Osteocyte (in vitro differentiated cells): ENCODE measurements at regions not wholly inside any gene's neighbourhood (a gene's known extent, or its start where the extent isn't known, plus 50 kb on each side); places are given as distances from the start of the nearest gene placed in this dataset.
"Not testable (repeated sequence)": the region's sequence is repeated elsewhere in the genome, so short reads cannot be mapped to it uniquely, and the experiment has no call there.

Source experiments
- DNase-seq: peaks from one replicate; pipeline ENCODE4 v3.0.0; 2021; ENCODE audit warnings: mixed read lengths; ENCODE audit not compliant: unreplicated experiment; ENCODE audit errors: extremely low spot score
- H3K27ac Mint-ChIP-seq: one replicate; pipeline ENCODE4 v1.8.0; 2021; ENCODE audit warnings: mild to moderate bottlenecking, mixed read lengths; ENCODE audit not compliant: unreplicated experiment
- H3K27me3 Mint-ChIP-seq: one replicate; pipeline ENCODE4 v1.8.0; 2021; ENCODE audit warnings: mixed read lengths; ENCODE audit not compliant: unreplicated experiment
- H3K36me3 Mint-ChIP-seq: one replicate; pipeline ENCODE4 v1.8.0; 2021; ENCODE audit warnings: mixed read lengths; ENCODE audit not compliant: unreplicated experiment
- H3K4me1 Mint-ChIP-seq: one replicate; pipeline ENCODE4 v1.8.0; 2021; ENCODE audit warnings: mixed read lengths; ENCODE audit not compliant: unreplicated experiment
- H3K4me3 Mint-ChIP-seq: one replicate; pipeline ENCODE4 v1.8.0; 2021; ENCODE audit warnings: mild to moderate bottlenecking, moderate library complexity, mixed read lengths; ENCODE audit not compliant: unreplicated experiment
- H3K9me3 Mint-ChIP-seq: one replicate; pipeline ENCODE4 v1.8.0; 2021; ENCODE audit warnings: mixed read lengths; ENCODE audit not compliant: unreplicated experiment
- TF ChIP-seq, protein P1 (sequence below): fragments of 200-600 bp; sonication (generic); IDR thresholded peaks from 2 replicates; pipeline ENCODE4 v1.5.0; 2021; ENCODE audit warnings: antibody characterized with exemption, mild to moderate bottlenecking, moderate library complexity

DNA sequence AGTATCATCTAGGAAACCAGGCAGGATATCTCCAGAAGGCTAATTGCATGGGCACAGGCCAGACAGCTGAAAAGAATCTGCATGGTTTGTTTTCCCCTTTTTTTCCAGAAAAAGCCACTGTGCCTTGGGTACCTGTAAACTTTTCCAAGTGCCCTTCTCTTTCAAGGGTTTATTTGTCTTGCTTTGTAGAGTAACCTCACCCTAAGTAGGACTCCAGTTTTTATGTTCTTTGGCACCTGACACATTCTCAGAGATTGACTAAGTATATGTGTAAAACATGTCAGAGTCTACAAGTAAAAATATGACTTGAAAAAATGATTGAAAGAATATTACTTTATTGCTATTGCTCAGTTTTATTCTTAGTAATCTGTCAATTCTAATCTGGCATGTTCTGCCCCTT is 70.7 kb upstream of the TEX13C start:
- no peaks in the 10 kb centered on the region for H3K27me3 Mint-ChIP-seq
- H3K36me3 Mint-ChIP-seq, result no peaks in the 10 kb centered on the region
- H3K9me3 Mint-ChIP-seq, result peaks cover 4% of the 10 kb centered on the region
- H3K27ac Mint-ChIP-seq, result no peak overlapping the region
- no peak for DNase-seq
- TF ChIP-seq, protein P1, sequence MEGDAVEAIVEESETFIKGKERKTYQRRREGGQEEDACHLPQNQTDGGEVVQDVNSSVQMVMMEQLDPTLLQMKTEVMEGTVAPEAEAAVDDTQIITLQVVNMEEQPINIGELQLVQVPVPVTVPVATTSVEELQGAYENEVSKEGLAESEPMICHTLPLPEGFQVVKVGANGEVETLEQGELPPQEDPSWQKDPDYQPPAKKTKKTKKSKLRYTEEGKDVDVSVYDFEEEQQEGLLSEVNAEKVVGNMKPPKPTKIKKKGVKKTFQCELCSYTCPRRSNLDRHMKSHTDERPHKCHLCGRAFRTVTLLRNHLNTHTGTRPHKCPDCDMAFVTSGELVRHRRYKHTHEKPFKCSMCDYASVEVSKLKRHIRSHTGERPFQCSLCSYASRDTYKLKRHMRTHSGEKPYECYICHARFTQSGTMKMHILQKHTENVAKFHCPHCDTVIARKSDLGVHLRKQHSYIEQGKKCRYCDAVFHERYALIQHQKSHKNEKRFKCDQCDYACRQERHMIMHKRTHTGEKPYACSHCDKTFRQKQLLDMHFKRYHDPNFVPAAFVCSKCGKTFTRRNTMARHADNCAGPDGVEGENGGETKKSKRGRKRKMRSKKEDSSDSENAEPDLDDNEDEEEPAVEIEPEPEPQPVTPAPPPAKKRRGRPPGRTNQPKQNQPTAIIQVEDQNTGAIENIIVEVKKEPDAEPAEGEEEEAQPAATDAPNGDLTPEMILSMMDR, result no peak
- H3K4me1 Mint-ChIP-seq, result no peaks in the 10 kb centered on the region
- H3K4me3 Mint-ChIP-seq, result no peak overlapping the region

DNA sequence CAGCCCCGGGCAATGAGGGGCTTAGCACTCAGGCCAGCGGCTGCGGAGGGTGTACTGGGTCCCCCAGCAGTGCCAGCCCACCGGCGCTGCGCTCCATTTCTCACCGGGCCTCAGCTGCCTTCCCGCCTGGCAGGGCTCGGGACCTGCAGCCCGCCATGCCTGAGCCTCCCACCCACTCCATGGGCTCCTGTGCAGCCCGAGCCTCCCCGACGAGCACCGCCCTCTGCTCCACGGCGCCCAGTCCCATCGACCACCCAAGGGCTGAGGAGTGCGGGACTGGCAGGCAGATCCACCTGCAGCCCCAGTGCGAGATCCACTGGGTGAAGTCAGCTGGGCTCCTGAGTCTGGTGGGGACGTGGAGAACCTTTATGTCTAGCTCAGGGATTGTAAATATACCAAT is 63.9 kb upstream of the TEX13C start:
- not testable (repeated sequence) for H3K36me3 Mint-ChIP-seq, H3K4me3 Mint-ChIP-seq, DNase-seq, H3K27me3 Mint-ChIP-seq, H3K9me3 Mint-ChIP-seq, H3K27ac Mint-ChIP-seq, H3K4me1 Mint-ChIP-seq

DNA sequence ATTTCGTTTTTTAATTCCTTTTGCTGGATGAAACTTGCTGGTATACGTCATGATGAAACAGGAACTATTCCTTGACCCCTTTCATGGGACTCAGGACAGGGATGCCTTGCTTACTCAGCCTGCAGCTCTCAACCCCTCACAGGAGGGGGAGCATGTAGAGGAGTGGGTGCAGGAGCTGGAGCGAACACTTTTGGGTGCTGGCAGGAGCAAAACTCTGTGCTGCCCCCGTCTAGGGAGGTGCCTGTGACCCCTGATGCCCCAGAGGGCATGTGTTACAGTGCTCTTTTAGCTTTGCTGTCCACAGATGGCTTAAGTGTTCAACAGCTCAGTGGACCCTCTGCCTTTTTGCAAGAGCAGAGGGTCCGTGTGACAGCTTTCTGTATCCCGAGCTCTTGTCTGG is 56.8 kb upstream of the TEX13C start:
- TF ChIP-seq, protein P1, result no peak
- no peaks in the 10 kb centered on the region for H3K4me1 Mint-ChIP-seq
- H3K4me3 Mint-ChIP-seq, result no peak overlapping the region
- no peaks in the 10 kb centered on the region for H3K36me3 Mint-ChIP-seq
- peaks cover 24% of the 10 kb centered on the region for H3K9me3 Mint-ChIP-seq
- DNase-seq, result no peak
- no peaks in the 10 kb centered on the region for H3K27me3 Mint-ChIP-seq
- H3K27ac Mint-ChIP-seq, result no peak overlapping the region

DNA sequence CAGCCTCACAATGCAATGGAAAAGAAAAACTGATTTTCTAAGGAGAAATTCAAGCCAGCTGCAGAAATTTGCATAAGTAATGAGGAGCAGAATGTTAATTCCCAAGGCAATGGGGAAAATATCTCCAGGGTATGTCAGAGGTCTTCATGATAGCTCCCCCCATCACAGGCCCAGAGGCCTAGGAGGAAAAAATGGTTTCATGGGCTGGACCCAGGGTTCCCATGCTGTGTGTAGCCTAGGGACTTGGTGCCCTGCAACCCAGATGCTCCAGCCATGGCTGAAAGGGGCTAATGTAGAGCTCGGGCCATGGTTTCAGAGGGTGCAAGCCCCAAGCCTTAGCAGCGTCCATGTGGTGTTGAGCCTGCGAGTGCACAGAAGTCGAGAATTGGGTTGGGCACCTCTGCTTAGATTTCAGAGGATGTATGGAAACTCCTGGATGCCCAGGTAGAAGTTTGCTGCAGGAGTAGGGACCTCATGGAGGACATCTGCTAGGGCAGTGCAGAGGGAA is 53.5 kb upstream of the TEX13C start:
- no peak for DNase-seq
- H3K4me3 Mint-ChIP-seq, result no peak overlapping the region
- TF ChIP-seq, protein P1, result no peak
- no peak overlapping the region for H3K27ac Mint-ChIP-seq
- no peaks in the 10 kb centered on the region for H3K36me3 Mint-ChIP-seq
- no peaks in the 10 kb centered on the region for H3K4me1 Mint-ChIP-seq
- H3K27me3 Mint-ChIP-seq, result no peaks in the 10 kb centered on the region
- peaks cover 33% of the 10 kb centered on the region for H3K9me3 Mint-ChIP-seq
